GM12874 (cell line): ENCODE measurements at regions not wholly inside any gene's neighbourhood (a gene's known extent, or its start where the extent isn't known, plus 50 kb on each side); places are given as distances from the start of the nearest gene placed in this dataset.

Source experiments
- CTCF ChIP-seq: IDR thresholded peaks from 2 replicates; pipeline ENCODE4 v1.5.1; 2011; ENCODE audit warnings: low read depth, mild to moderate bottlenecking, control low read depth, low read length, moderate library complexity; ENCODE audit not compliant: insufficient read depth

DNA sequence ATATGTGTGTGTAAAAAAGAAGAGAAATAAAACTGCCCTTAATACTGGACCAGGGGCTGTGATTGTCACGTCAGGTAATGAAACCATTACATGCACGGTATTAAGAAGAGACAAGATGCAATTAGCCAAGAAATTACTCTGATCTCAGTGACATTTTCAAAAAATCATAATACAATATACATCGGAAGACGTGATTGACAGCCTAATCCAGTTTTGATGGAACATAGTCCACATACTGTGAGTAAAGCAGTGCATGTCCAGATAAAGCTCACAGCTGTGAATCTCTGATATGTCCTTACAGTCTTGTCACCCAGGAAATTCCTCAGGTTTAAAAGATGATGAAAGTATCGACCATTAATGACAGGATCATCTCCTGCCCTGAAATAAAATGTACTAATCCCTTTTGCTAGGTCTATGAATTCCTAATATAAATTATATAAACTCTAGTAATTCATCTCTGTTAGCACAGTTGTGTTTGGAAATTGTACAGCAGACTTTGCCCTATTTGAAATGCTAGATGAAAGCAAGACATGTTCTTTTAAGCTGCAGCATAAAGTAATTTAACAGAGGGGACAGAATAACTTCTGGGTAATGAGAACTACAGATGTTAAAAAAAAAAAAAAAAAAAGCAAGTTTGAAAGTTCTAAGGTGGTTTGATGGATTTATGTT lies 119.5 kb upstream of the TMCO5A start:
- TF ChIP-seq CTCF = no peak

GRCh38 chr15:37818152-37818677 lies 116.2 kb upstream of the TMCO5A start:
- no peak for TF ChIP-seq CTCF

DNA sequence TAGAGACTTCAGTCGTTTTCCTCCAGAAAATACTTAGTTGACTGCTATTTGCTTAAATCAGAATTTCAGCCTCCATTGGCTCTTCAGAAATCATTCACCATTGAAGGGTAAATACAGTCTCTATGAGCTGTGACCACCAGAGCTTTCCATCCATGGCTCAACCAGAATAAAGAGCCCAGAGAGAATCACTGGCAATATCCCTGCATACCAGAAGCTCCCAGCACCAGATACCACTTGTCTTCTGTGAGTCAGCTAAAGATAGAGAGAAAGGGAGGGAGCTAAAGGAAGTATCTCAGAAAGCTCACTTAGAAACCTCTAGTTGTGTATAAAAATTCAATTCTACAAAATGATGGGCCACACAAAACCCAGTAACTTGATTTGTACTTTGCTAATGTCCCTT lies 115.2 kb upstream of the TMCO5A start:
- no peak for TF ChIP-seq CTCF

DNA sequence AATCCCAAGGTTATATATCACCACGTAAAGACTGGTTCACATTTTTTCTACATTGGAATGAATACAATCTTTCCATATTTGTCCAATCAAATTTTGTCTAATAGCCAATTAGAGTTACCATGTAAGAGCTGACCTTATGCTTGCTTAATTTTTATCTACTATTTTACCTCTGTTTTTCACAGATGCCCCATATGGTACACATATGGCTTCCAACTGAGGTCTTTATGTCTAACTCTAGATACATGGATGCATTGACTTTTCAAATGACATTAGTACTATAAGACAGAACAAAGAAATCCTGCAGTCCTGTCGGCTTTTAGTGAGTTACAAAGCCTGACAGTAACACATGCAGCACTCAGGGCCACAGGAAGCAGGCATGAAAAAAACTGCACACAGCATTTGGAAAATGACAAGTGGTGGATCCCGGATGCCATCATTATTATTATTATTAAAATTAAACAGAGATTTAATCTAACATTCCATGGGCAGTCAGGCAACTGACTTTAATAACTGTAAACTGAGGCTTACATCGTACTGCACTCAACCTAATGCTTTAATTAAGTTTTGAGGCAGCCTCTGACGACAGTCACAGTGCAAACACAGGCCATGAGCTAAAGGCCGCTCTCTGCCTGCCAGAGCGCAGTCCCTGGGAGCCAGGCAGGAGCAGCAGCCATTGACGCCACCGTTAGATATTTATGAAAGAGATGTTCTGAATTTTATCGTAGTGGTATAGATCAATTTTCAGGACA lies 113.9 kb upstream of the TMCO5A start:
- TF ChIP-seq CTCF = no peak

DNA sequence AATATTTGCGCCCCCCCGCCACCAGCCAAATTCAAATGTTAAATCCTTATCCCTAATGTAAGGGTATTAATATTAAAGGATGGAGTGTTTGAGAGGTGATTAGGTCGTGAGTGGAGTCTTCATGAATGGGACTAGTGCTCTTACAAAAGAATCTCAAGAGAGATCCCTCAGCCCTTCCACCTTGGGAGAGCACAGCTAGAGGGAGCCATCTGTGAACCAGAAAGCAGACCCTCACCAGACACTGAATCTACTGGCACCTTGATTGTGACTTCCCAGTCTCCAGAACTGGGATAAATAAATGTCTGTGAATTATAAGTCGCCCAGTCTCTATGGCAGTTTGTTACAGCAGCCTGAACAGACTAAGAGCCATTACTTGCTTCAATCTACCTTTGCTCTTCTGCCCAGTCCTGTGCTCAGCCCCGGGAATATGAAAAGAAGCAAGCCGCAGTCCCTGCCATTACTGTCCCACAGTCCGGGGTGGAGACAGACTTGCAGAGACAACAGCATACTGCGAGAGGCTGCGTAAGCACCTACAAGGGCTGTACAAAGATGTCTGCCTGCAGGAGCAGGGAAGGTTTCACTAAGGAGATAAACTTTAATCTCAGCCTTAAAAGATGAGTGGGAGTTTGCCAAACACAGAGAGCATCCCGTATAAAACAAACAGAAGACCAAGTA lies 110.7 kb upstream of the TMCO5A start:
- TF ChIP-seq CTCF = no peak

GRCh38 chr15:37824717-37825382 lies 109.6 kb upstream of the TMCO5A start:
- no peak for TF ChIP-seq CTCF

GRCh38 chr15:37837276-37837675 lies 97.2 kb upstream of the TMCO5A start:
- no peak for TF ChIP-seq CTCF
